ENCODE measurements at regions not wholly inside any gene's neighbourhood (a gene's known extent, or its start where the extent isn't known, plus 50 kb on each side); places are given as distances from the start of the nearest gene placed in this dataset.
"Not testable (repeated sequence)": the region's sequence is repeated elsewhere in the genome, so short reads cannot be mapped to it uniquely, and the experiment has no call there.

DNA sequence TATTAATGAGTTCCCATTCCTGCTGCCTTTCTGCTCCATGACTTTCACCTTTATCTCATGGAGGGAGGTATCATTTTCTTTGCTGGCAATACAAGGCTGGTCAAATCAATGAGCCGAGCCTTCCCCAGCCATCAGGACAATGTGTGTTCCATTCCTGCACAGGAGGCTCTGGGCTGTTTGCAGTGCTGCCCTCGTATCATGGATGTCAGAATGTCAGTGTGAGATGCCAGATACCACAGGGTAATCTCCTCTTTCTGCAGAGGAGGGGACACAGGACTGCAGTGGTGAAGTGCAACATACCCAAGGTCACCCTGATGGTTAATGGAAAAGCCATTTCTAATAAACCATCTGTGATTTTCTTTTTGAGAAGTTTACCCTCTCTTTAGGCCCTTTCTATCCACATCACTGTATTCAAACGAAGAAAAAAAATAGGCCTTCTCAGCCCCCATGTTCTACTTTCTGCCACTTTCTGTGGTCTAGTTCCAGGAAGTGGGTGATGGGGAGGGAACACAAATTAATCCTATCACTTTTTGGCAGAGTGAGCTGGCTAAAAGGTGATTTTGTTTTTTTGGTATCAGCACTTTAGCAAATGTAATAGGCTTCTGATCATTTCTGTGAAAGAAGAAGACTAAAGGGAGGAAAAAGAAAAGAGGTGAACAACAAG is 490.2 kb upstream of the BOD1L1 start:
- intact Hi-C loops (cut with DNase I) = no loop called here
- DNase-seq (ENCODE audit: low spot score) = no peak

- intact Hi-C loops (cut with DNase I) = no loop called here
- no peak for DNase-seq (ENCODE audit: low spot score)
Observed at GRCh38 chr4:14124816-14125215, 497.3 kb upstream of the BOD1L1 start.

DNA sequence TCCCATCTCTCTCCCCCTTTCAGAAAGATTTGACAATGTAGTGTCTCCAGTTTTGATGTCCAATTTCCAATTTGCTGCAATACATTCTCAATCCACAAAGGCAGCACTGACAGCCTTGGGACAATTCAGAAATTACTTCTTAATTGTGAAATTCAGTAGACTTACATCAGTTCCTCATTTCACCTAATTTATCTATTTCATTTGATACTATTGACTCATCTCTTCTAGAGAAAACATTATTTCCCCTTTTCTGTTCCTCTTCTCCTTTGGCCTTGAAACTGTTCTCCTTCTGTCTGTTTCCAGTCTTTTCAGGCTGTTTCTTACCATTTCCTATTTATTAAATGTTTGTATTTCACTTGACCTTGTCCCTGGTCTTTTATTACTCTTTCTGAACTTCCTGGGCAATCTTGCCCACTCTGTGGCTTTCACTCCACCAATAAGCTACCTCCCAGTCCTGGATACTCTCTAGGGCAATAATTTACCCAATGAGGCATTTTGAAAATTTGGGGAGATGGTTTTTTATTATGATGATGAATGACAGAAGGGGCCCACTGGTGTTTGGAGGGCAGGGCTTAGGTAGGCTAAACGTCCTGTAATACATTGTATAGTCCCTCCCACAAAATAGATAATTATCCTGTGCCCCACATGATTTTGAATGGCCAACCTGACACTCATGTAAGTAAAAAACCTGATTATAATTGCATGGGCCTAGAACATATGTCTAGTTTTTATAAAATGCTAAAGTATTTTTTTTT is 498.0 kb upstream of the BOD1L1 start:
- DNase-seq (ENCODE audit: low spot score) = no peak
- intact Hi-C loops (cut with DNase I) = no loop called here

DNA sequence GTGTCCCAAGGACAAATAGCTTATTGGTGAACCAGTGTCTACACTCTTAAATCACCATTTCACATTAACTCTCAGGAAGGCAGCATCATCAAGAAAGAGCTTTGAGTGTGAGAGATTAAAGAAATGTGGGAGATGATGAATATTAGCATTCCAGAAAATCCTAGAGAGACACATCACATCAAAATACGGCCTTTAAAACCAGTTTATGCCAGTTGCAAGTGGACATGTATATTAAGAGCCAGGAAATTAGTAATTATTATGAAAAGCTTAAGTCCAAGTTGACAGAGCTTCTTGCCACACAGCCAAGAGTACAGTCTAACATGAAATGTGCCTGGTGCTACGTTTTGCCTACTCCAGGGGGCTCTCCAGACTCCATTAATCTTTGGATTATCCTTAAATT is 503.0 kb upstream of the BOD1L1 start:
- intact Hi-C loops (cut with DNase I) = no loop called here
- DNase-seq (ENCODE audit: low spot score) = no peak

- DNase-seq (ENCODE audit: low spot score) = no peak
- intact Hi-C loops (cut with DNase I) = no loop called here
Observed at GRCh38 chr4:14131335-14131734, 503.8 kb upstream of the BOD1L1 start.

DNA sequence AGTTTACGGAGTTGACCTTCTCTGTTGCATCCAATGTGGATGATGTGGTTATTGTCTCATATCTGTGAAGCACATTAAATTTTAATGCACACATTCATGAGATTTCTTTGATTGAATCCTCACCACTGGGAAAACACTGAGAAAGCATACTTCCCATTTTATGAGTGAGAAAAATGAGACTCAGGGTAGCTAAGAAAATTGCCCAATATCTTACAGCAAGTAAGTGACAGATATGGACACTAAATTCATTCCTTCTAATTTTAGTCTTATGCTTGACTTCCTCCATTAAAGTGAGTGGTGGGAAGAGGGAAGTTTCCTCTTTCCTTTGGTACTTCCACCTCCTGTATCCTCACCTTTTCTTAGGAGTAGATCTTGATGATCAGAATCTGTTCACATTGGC is 504.8 kb upstream of the BOD1L1 start:
- intact Hi-C loops (cut with DNase I) = no loop called here
- DNase-seq (ENCODE audit: low spot score) = no peak

GRCh38 chr4:14138106-14138505 is 510.6 kb upstream of the BOD1L1 start:
- intact Hi-C loops (cut with DNase I) = no loop called here
- DNase-seq (ENCODE audit: low spot score) = no peak

GRCh38 chr4:14143892-14144291 is 516.4 kb upstream of the BOD1L1 start:
- intact Hi-C loops (cut with DNase I) = no loop called here

DNA sequence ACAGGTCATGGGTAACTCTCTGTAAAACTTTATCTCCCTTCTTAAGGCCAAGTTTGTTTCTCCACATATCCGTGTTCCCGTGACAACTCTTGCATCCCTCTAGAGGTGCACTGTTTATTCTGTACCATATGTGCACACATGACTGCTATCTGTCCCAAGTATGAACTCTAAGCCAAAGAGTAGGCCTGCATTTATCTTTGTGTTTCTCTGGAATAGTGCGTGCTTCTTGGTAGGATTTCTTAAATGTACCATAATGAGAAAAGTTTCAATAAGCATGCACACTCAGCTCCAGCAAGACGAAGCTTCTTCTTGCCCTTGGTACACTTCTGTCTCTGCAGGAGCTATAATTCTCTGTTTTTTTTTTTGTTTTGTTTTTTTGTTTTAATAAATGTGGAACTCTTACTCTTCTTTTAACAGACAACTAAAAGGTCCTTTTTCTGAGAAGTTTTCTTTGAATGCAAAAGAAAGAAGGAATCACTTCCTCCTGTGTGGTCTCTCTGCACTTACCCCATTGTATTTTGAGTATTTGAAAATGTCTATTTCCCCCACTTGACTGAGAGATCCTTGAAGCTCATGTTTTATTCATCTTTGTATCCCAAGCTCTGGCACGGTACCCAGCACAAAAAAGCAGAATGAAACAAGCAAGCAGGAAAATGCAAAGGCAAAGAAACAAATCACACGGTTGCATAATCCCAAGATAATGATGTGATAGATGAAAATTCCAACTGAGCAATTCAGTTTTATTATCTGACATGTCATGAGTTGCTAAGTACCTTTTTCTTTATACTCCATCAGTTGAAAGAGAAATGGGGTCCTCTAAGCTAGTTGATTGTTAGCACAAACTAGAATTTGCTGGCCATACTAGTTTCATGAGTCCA is 521.9 kb upstream of the BOD1L1 start:
- DNase-seq (ENCODE audit: low spot score) = no peak
- intact Hi-C loops (cut with DNase I) = loop anchor here in 1 of 2 donors (2.0 kb wide), 1 partner anchor 31 kb away; no protein-coding TSS in a partner anchor

More at GRCh38 chr4:14143892-14144291, 516.4 kb upstream of the BOD1L1 start:
- no peak for DNase-seq (ENCODE audit: low spot score)

GRCh38 chr4:14151101-14151500 is 523.6 kb upstream of the BOD1L1 start:
- intact Hi-C loops (cut with DNase I) = loop anchor here in 1 of 2 donors (2.0 kb wide), 1 partner anchor 30 kb away; no protein-coding TSS in a partner anchor
- no peak for DNase-seq (ENCODE audit: low spot score)

GRCh38 chr4:14152834-14153519 is 525.5 kb upstream of the BOD1L1 start:
- no peak for DNase-seq (ENCODE audit: low spot score)
- intact Hi-C loops (cut with DNase I) = no loop called here

GRCh38 chr4:14155803-14156202 is 528.3 kb upstream of the BOD1L1 start:
- no peak for DNase-seq (ENCODE audit: low spot score)
- intact Hi-C loops (cut with DNase I) = no loop called here

GRCh38 chr4:14157262-14157661 is 529.7 kb upstream of the BOD1L1 start:
- no peak for DNase-seq (ENCODE audit: low spot score)
- intact Hi-C loops (cut with DNase I) = no loop called here

DNA sequence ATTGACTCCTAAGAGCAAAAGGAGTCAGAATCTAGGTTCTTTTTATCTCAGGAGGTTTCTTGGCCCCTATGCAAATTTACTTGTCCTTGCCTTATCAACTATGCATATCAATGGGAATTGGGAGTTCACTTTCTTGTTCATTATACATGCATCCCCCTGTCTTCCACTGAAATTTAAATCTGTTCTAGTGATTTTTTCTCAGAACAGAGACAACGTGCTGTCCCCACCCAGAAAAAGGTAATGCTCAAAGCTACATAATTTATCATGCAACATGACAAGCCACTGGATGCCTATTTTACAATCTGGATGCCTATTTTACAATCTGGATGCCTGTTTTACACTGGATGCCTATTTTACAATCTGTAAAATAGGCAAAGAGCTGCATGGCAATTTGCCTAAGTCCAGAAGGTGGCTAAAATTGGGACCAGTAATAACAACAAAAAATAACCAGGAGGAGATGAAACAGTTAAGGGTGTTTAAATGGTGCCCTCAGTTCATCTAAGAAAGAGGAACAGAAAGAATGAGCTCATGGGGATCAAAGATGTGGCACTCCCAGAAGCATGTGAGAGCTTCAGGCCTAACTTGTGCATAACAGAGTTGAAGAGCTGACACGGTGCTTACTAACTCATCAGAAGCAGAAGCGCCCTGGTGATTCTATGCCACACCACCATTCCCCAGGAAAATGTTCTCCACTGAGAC is 537.8 kb upstream of the BOD1L1 start:
- no peak for DNase-seq (ENCODE audit: low spot score)
- intact Hi-C loops (cut with DNase I) = no loop called here

GRCh38 chr4:14167876-14168510 is 540.5 kb upstream of the BOD1L1 start:
- intact Hi-C loops (cut with DNase I) = no loop called here
- DNase-seq (ENCODE audit: low spot score) = no peak

GRCh38 chr4:14168919-14169318 is 541.4 kb upstream of the BOD1L1 start:
- DNase-seq (ENCODE audit: low spot score) = no peak
- intact Hi-C loops (cut with DNase I) = no loop called here

GRCh38 chr4:14169460-14169859 is 541.9 kb upstream of the BOD1L1 start:
- DNase-seq (ENCODE audit: low spot score) = no peak
- intact Hi-C loops (cut with DNase I) = no loop called here

- DNase-seq (ENCODE audit: low spot score); intact Hi-C loops (cut with DNase I): not testable (repeated sequence)
Observed at GRCh38 chr4:14169940-14170339, 542.4 kb upstream of the BOD1L1 start.
